Activated CD4-positive, alpha-beta T cell treated with anti-CD3 and anti-CD28 coated beads, Interleukin-2, amount 10 ng/mL, durations not matched to agents 24 days and 14 days (primary cell): ENCODE measurements at regions not wholly inside any gene's neighbourhood (a gene's known extent, or its start where the extent isn't known, plus 50 kb on each side); places are given as distances from the start of the nearest gene placed in this dataset.
"Not testable (repeated sequence)": the region's sequence is repeated elsewhere in the genome, so short reads cannot be mapped to it uniquely, and the experiment has no call there.

Experiments used
- DNase-seq: peaks from one replicate; pipeline ENCODE4 v3.0.0; 2022
- H3K27ac Mint-ChIP-seq: one replicate; pipeline ENCODE4 v1.8.0; 2022; ENCODE audit warnings: mild to moderate bottlenecking, mixed read lengths
- H3K27me3 Mint-ChIP-seq: one replicate; pipeline ENCODE4 v1.8.0; 2022; ENCODE audit warnings: mixed read lengths
- H3K36me3 Mint-ChIP-seq: one replicate; pipeline ENCODE4 v1.8.0; 2022; ENCODE audit warnings: low read depth, mild to moderate bottlenecking, mixed read lengths
- H3K4me1 Mint-ChIP-seq: one replicate; pipeline ENCODE4 v1.8.0; 2021; ENCODE audit warnings: mixed read lengths
- H3K4me3 Mint-ChIP-seq: one replicate; pipeline ENCODE4 v1.8.0; 2022; ENCODE audit warnings: mild to moderate bottlenecking, moderate library complexity, mixed read lengths
- H3K9me3 Mint-ChIP-seq: one replicate; pipeline ENCODE4 v1.8.0; 2021; ENCODE audit warnings: mixed read lengths
- intact Hi-C: fragments of 100-400 bp; cut with micrococcal nuclease; formaldehyde crosslinking; loops from one replicate; pipeline ENCODE4 v1.15.1; 2023

- DNase-seq: peak; percentile 13
- intact Hi-C loops: no loop called here
- no peak overlapping the region for H3K4me3 Mint-ChIP-seq
- no peaks in the 10 kb centered on the region for H3K36me3 Mint-ChIP-seq
- no peak overlapping the region for H3K27ac Mint-ChIP-seq
- H3K27me3 Mint-ChIP-seq: no peaks in the 10 kb centered on the region
- no peaks in the 10 kb centered on the region for H3K4me1 Mint-ChIP-seq
- H3K9me3 Mint-ChIP-seq: no peaks in the 10 kb centered on the region
Observed at GRCh38 chr1:213486488-213486887, 435.4 kb downstream of the RPS6KC1 start.

GRCh38 chr1:213491468-213491867 is 440.4 kb downstream of the RPS6KC1 start:
- no peaks in the 10 kb centered on the region for H3K36me3 Mint-ChIP-seq
- peak; percentile 14 for DNase-seq
- no peaks in the 10 kb centered on the region for H3K4me1 Mint-ChIP-seq
- no peaks in the 10 kb centered on the region for H3K9me3 Mint-ChIP-seq
- no peak overlapping the region for H3K4me3 Mint-ChIP-seq
- H3K27ac Mint-ChIP-seq: no peak overlapping the region
- peaks cover 2% of the 10 kb centered on the region for H3K27me3 Mint-ChIP-seq
- intact Hi-C loops: no loop called here

- Mint-ChIP-seq H3K27ac (no peak overlapping the region), H3K27me3 (peaks cover 4% of the 10 kb centered on the region), H3K4me1 (no peaks in the 10 kb centered on the region), H3K36me3 (no peaks in the 10 kb centered on the region), H3K9me3 (no peaks in the 10 kb centered on the region), H3K4me3 (no peak overlapping the region)
- intact Hi-C loops: no loop called here
- DNase-seq: peak; percentile 43
Observed at GRCh38 chr1:213492161-213493041, 441.4 kb downstream of the RPS6KC1 start.

- peaks cover 2% of the 10 kb centered on the region for H3K27me3 Mint-ChIP-seq
- H3K36me3 Mint-ChIP-seq: no peaks in the 10 kb centered on the region
- DNase-seq: peak; percentile 33
- H3K27ac Mint-ChIP-seq: no peak overlapping the region
- no peaks in the 10 kb centered on the region for H3K4me1 Mint-ChIP-seq
- intact Hi-C loops: no loop called here
- no peaks in the 10 kb centered on the region for H3K9me3 Mint-ChIP-seq
- no peak overlapping the region for H3K4me3 Mint-ChIP-seq
Observed at GRCh38 chr1:213499444-213499843, 448.4 kb downstream of the RPS6KC1 start.

- H3K36me3 Mint-ChIP-seq: no peaks in the 10 kb centered on the region
- intact Hi-C loops: no loop called here
- H3K27me3 Mint-ChIP-seq: peaks cover 8% of the 10 kb centered on the region
- H3K4me3 Mint-ChIP-seq: no peak overlapping the region
- no peaks in the 10 kb centered on the region for H3K4me1 Mint-ChIP-seq
- H3K9me3 Mint-ChIP-seq: no peaks in the 10 kb centered on the region
- H3K27ac Mint-ChIP-seq: no peak overlapping the region
- no peak for DNase-seq
Observed at GRCh38 chr1:213507472-213508223, 456.6 kb downstream of the RPS6KC1 start.

- Mint-ChIP-seq H3K4me1 (no peaks in the 10 kb centered on the region), H3K27me3 (peaks cover 8% of the 10 kb centered on the region), H3K27ac (no peak overlapping the region), H3K36me3 (no peaks in the 10 kb centered on the region), H3K9me3 (no peaks in the 10 kb centered on the region), H3K4me3 (no peak overlapping the region)
- DNase-seq: no peak
- intact Hi-C loops: no loop called here
Observed at GRCh38 chr1:213511173-213511572, 460.1 kb downstream of the RPS6KC1 start.

GRCh38 chr1:213512316-213512715 is 461.3 kb downstream of the RPS6KC1 start:
- Mint-ChIP-seq H3K9me3 (no peaks in the 10 kb centered on the region), H3K27me3 (peaks cover 8% of the 10 kb centered on the region), H3K4me3 (no peak overlapping the region), H3K36me3 (no peaks in the 10 kb centered on the region), H3K27ac (no peak overlapping the region), H3K4me1 (no peaks in the 10 kb centered on the region)
- intact Hi-C loops: no loop called here
- no peak for DNase-seq

GRCh38 chr1:213513006-213513405 is 462.0 kb downstream of the RPS6KC1 start:
- intact Hi-C loops: no loop called here
- H3K4me3 Mint-ChIP-seq: no peak overlapping the region
- no peaks in the 10 kb centered on the region for H3K4me1 Mint-ChIP-seq
- DNase-seq: no peak
- H3K36me3 Mint-ChIP-seq: no peaks in the 10 kb centered on the region
- no peak overlapping the region for H3K27ac Mint-ChIP-seq
- peaks cover 8% of the 10 kb centered on the region for H3K27me3 Mint-ChIP-seq
- no peaks in the 10 kb centered on the region for H3K9me3 Mint-ChIP-seq

GRCh38 chr1:213514408-213515179 is 463.6 kb downstream of the RPS6KC1 start:
- H3K4me3 Mint-ChIP-seq, H3K27ac Mint-ChIP-seq, H3K27me3 Mint-ChIP-seq, intact Hi-C loops, H3K9me3 Mint-ChIP-seq, H3K4me1 Mint-ChIP-seq, DNase-seq, H3K36me3 Mint-ChIP-seq: not testable (repeated sequence)

GRCh38 chr1:213519098-213519497 is 468.1 kb downstream of the RPS6KC1 start:
- no peaks in the 10 kb centered on the region for H3K36me3 Mint-ChIP-seq
- intact Hi-C loops: no loop called here
- no peak overlapping the region for H3K27ac Mint-ChIP-seq
- no peak overlapping the region for H3K4me3 Mint-ChIP-seq
- no peak for DNase-seq
- H3K4me1 Mint-ChIP-seq: no peaks in the 10 kb centered on the region
- H3K27me3 Mint-ChIP-seq: peaks cover 3% of the 10 kb centered on the region
- H3K9me3 Mint-ChIP-seq: peaks cover 6% of the 10 kb centered on the region

- Mint-ChIP-seq H3K9me3 (peaks cover 6% of the 10 kb centered on the region), H3K27ac (no peak overlapping the region), H3K4me3 (no peak overlapping the region), H3K36me3 (no peaks in the 10 kb centered on the region), H3K27me3 (peaks cover 3% of the 10 kb centered on the region), H3K4me1 (no peaks in the 10 kb centered on the region)
- intact Hi-C loops: no loop called here
- DNase-seq: no peak
Observed at GRCh38 chr1:213521206-213521605, 466.6 kb upstream of the PROX1 start.

GRCh38 chr1:213523781-213524398 is 463.9 kb upstream of the PROX1 start:
- Mint-ChIP-seq H3K9me3 (peaks cover 6% of the 10 kb centered on the region), H3K27me3 (peaks cover 3% of the 10 kb centered on the region), H3K4me3 (no peak overlapping the region), H3K4me1 (no peaks in the 10 kb centered on the region), H3K36me3 (no peaks in the 10 kb centered on the region), H3K27ac (no peak overlapping the region)
- intact Hi-C loops: no loop called here
- no peak for DNase-seq

- no peaks in the 10 kb centered on the region for H3K36me3 Mint-ChIP-seq
- H3K4me1 Mint-ChIP-seq: no peaks in the 10 kb centered on the region
- H3K27ac Mint-ChIP-seq: no peak overlapping the region
- H3K9me3 Mint-ChIP-seq: no peaks in the 10 kb centered on the region
- DNase-seq: no peak
- peaks cover 1% of the 10 kb centered on the region for H3K27me3 Mint-ChIP-seq
- intact Hi-C loops: no loop called here
- H3K4me3 Mint-ChIP-seq: no peak overlapping the region
Observed at GRCh38 chr1:213526306-213526705, 461.5 kb upstream of the PROX1 start.
